Upper lobe of left lung (tissue), 6 donors: ENCODE measurements at regions not wholly inside any gene's neighbourhood (a gene's known extent, or its start where the extent isn't known, plus 50 kb on each side); places are given as distances from the start of the nearest gene placed in this dataset.

Experiments used
- ATAC-seq, 2 donors: fragments of 200-7000 bp; cut with Tn5 transposase; one replicate each; pipeline ENCODE4 v1.9.1; 2022; ENCODE audit warnings: mild to moderate bottlenecking in 2 of 2, moderate library complexity in 2 of 2; ENCODE audit not compliant: low FRiP score in 2 of 2
- DNase-seq, 2 donors: peaks; one replicate each; pipeline ENCODE4 v3.0.0-alpha.2; 2019 to 2020
- H3K27ac ChIP-seq, 4 donors: fragments of 200-600 bp; sonication (generic); one replicate each; pipeline ENCODE4 v1.5.1; 2016 to 2019
- H3K27me3 ChIP-seq, 4 donors: fragments of 200-600 bp; sonication (generic); one replicate each; pipeline ENCODE4 v1.5.1; 2017 to 2019
- H3K36me3 ChIP-seq, 4 donors: fragments of 200-600 bp; sonication (generic); one replicate each; pipeline ENCODE4 v1.5.1; 2016 to 2019
- H3K4me1 ChIP-seq, 4 donors: fragments of 200-600 bp; sonication (generic); one replicate each; pipeline ENCODE4 v1.5.1; 2018 to 2019
- H3K4me3 ChIP-seq, 4 donors: fragments of 200-600 bp; sonication (generic); one replicate each; pipeline ENCODE4 v1.5.1; 2017 to 2019; ENCODE audit warnings: mild to moderate bottlenecking in 2 of 4, moderate library complexity in 1 of 4
- H3K9me3 ChIP-seq, 4 donors: fragments of 200-600 bp; sonication (generic); one replicate each; pipeline ENCODE4 v1.5.1; 2018 to 2019
- CTCF ChIP-seq, 6 experiments: fragments of 450-650 bp in 4 of 6; fragments of 200-600 bp in 2 of 6; sonication (generic) in 2 of 6; IDR thresholded peaks; one replicate each; pipeline ENCODE4 v1.5.1; 2016 to 2019; ENCODE audit warnings: antibody characterized with exemption in 6 of 6
- EP300 ChIP-seq, 4 donors: sonication (generic); formaldehyde crosslinking; IDR thresholded peaks; one replicate each; pipeline ENCODE4 v1.5.1; 2017; ENCODE audit warnings: antibody characterized with exemption in 4 of 4, control low read depth in 2 of 4
- POLR2A ChIP-seq, 4 donors: fragments of 450-650 bp; IDR thresholded peaks; one replicate each; pipeline ENCODE4 v1.5.1; 2016 to 2017; ENCODE audit warnings: antibody characterized with exemption in 4 of 4, mild to moderate bottlenecking in 2 of 4
- POLR2AphosphoS5 ChIP-seq, 2 donors: sonication (generic); formaldehyde crosslinking; IDR thresholded peaks; one replicate each; pipeline ENCODE4 v1.5.1; 2017; ENCODE audit warnings: antibody characterized with exemption in 2 of 2
- WGBS, 2 donors: methylation state at CpG; one replicate each; pipeline ENCODE4 v1.1.5; 2017 to 2018; 5-methylcytosine and 5-hydroxymethylcytosine counted together
- donor health status: DM: no; HTN: no; CAD: no; lungs with moderate emphysema.
- donor health status: DM: no; HTN: yes; CAD: no; lungs with severe emphysema.

DNA sequence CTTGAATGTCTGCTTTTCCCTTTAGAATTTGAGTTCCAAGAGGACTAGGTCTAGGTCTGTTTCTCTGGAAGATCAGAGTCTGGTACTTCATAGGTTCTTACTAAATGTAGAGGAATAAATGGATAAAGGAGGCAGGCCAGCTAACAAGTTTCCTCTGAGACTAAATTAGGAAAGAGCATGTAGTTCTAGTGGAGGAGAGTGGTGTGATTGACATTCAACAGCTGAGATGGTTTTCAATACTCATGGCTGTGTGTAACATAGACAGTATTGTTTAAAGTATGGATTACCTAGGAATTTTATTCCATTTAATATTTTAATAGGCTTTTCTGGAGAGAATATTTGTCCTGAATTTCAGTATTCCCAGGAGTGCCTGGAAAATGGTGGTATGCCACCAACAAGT lies 364.7 kb downstream of the METTL15 start:
- ATAC-seq (no peak), DNase-seq (no peak)
- H3K36me3 ChIP-seq: no peaks in the 10 kb centered on the region
- H3K9me3 ChIP-seq: no peaks in the 10 kb centered on the region
- H3K27ac ChIP-seq: no peak overlapping the region
- no peaks in the 10 kb centered on the region for H3K4me1 ChIP-seq
- no peak for TF ChIP-seq EP300 (IDR thresholded peaks at IDR 0.05)
- TF ChIP-seq POLR2A (IDR thresholded peaks at IDR 0.05): no peak
- H3K27me3 ChIP-seq: no peaks in the 10 kb centered on the region
- no peak overlapping the region for H3K4me3 ChIP-seq

DNA sequence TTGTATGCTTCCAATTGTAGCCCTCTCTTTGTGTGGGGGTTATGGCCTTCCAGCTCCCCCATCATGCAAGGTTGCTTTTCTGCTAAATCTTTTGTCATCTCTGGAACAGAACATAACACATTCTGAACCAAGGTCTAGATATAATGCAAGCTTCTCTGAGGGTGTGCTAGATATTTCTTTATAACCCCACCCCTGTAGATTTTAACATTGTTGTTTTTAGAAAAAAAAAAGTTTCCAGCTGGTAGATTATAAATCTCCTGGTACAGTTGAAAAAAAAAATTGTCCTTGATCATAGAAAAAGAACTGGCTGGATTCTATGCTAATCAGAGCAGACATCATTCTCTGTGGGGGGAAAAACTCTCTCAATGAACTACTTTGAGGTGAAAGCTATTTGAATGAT lies 363.3 kb downstream of the METTL15 start:
- TF ChIP-seq POLR2AphosphoS5 (IDR thresholded peaks at IDR 0.05) (no peak), EP300 (IDR thresholded peaks at IDR 0.05) (no peak), POLR2A (IDR thresholded peaks at IDR 0.05) (no peak), CTCF (IDR thresholded peaks at IDR 0.05) (no peak)
- Histone ChIP-seq H3K4me1 (no peaks in the 10 kb centered on the region), H3K36me3 (no peaks in the 10 kb centered on the region), H3K4me3 (no peak overlapping the region), H3K27ac (no peak overlapping the region), H3K9me3 (no peaks in the 10 kb centered on the region), H3K27me3 (no peaks in the 10 kb centered on the region)
- DNase-seq: no peak
- no peak for ATAC-seq

DNA sequence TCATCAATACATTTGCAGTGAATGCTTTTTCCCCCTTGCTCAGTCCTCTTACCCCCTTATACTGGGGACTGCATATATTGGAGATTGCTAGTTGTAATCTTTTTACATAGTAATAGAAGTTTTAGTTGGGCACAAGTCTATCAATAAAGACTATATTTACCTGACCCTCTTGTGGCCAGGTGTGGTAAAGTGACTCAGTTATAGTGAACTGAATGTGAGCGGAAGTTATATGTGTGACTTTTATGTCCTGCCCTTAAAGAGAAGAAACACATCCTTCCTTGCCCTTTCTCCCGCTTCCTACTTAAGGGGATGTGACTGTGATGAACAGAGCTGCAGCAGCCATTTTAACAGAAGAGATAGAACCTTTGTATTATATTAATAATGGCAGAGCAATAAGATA lies 362.0 kb downstream of the METTL15 start:
- ATAC-seq (no peak), DNase-seq (no peak)
- no peaks in the 10 kb centered on the region for H3K9me3 ChIP-seq
- H3K4me3 ChIP-seq: no peak overlapping the region
- H3K27me3 ChIP-seq: no peaks in the 10 kb centered on the region
- no peaks in the 10 kb centered on the region for H3K4me1 ChIP-seq
- H3K27ac ChIP-seq: no peak overlapping the region
- WGBS, 2 donors: 89 to 91% methylated on average over 2 of the region's 2 CpGs
- TF ChIP-seq POLR2AphosphoS5 (IDR thresholded peaks at IDR 0.05): no peak
- TF ChIP-seq EP300 (IDR thresholded peaks at IDR 0.05): no peak
- TF ChIP-seq POLR2A (IDR thresholded peaks at IDR 0.05): no peak
- no peak for TF ChIP-seq CTCF (IDR thresholded peaks at IDR 0.05)
- no peaks in the 10 kb centered on the region for H3K36me3 ChIP-seq

GRCh38 chr11:28466506-28466905 lies 358.3 kb downstream of the METTL15 start:
- no peaks in the 10 kb centered on the region for H3K9me3 ChIP-seq
- H3K4me3 ChIP-seq: no peak overlapping the region
- TF ChIP-seq CTCF (IDR thresholded peaks at IDR 0.05) (no peak), POLR2AphosphoS5 (IDR thresholded peaks at IDR 0.05) (no peak), EP300 (IDR thresholded peaks at IDR 0.05) (no peak), POLR2A (IDR thresholded peaks at IDR 0.05) (no peak)
- WGBS, 2 donors: 96 to 98% methylated on average over 7 of the region's 7 CpGs
- H3K4me1 ChIP-seq: no peaks in the 10 kb centered on the region
- no peak overlapping the region for H3K27ac ChIP-seq
- DNase-seq (no peak), ATAC-seq (no peak)
- H3K27me3 ChIP-seq: no peaks in the 10 kb centered on the region
- no peaks in the 10 kb centered on the region for H3K36me3 ChIP-seq

GRCh38 chr11:28464252-28464867 lies 356.2 kb downstream of the METTL15 start:
- 50 to 77% methylated on average over 1 of the region's 1 CpG for WGBS, 2 donors

More at GRCh38 chr11:28464252-28464867, 356.2 kb downstream of the METTL15 start:
- ATAC-seq: no peak
- H3K27me3 ChIP-seq: no peaks in the 10 kb centered on the region
- H3K4me3 ChIP-seq: no peak overlapping the region
- H3K36me3 ChIP-seq: no peaks in the 10 kb centered on the region
- H3K9me3 ChIP-seq: no peaks in the 10 kb centered on the region
- no peaks in the 10 kb centered on the region for H3K4me1 ChIP-seq
- H3K27ac ChIP-seq: no peak overlapping the region
- TF ChIP-seq POLR2A (IDR thresholded peaks at IDR 0.05): no peak
- TF ChIP-seq CTCF (IDR thresholded peaks at IDR 0.05): no peak
- TF ChIP-seq POLR2AphosphoS5 (IDR thresholded peaks at IDR 0.05): no peak
- no peak for TF ChIP-seq EP300 (IDR thresholded peaks at IDR 0.05)
- no peak for DNase-seq
